ENCODE measurements at regions not wholly inside any gene's neighbourhood (a gene's known extent, or its start where the extent isn't known, plus 50 kb on each side); places are given as distances from the start of the nearest gene placed in this dataset.

GRCh38 chr21:32141318-32141633, 137.6 kb downstream of the MIS18A start:
- no peak for FAIRE-seq
- Histone ChIP-seq H3K27ac (no peak overlapping the region), H3K4me2 (no peak overlapping the region), H3K9me3 (no peaks in the 10 kb centered on the region), H3K4me3 (no peak overlapping the region), H3K4me1 (no peaks in the 10 kb centered on the region)
- no peak for ATAC-seq
- WGBS (ENCODE audit: missing lambda C conversion rate) = 20% methylated on average over 3 of the region's 3 CpGs
- no peak for DNase-seq (ENCODE audit: low read depth in 1 of 2, low spot score in 1 of 2)
- ChIA-PET CTCF (no interaction called here), POLR2A (no interaction called here)
- TF ChIP-seq EP300 (IDR thresholded peaks at IDR 0.05) (no peak), BCL3 (IDR thresholded peaks at IDR 0.05) (no peak), RFX5 (IDR thresholded peaks at IDR 0.05) (no peak)

- ChIA-PET CTCF (interaction anchor here (0.8 kb wide), 1 partner anchor 17 kb away, joined by 3 read pairs; no protein-coding TSS in a partner anchor), POLR2A (no interaction called here)
- FAIRE-seq (no peak), ATAC-seq (no peak), DNase-seq (ENCODE audit: low read depth in 1 of 2, low spot score in 1 of 2) (no peak)
- no peak for TF ChIP-seq POLR2A (IDR thresholded peaks at IDR 0.05; ENCODE audit: low read length)
- TF ChIP-seq MYC (IDR thresholded peaks at IDR 0.05; ENCODE audit: borderline replicate concordance, low read length) = no peak
- TF ChIP-seq USF2 (IDR thresholded peaks at IDR 0.05) = no peak
- TF ChIP-seq HOXB13 (CRISPR knock-in tag; IDR thresholded peaks at IDR 0.05; ENCODE audit: low read depth) = no peak
- no peak for TF ChIP-seq CTCF (IDR thresholded peaks at IDR 0.05)
- no peak for TF ChIP-seq ZSCAN20 (CRISPR knock-in tag; IDR thresholded peaks at IDR 0.05)
- no peak for TF ChIP-seq MAX (IDR thresholded peaks at IDR 0.05)
- TF ChIP-seq FOSL2 (IDR thresholded peaks at IDR 0.05) = no peak
- no peak for TF ChIP-seq FOSL2 (CRISPR knock-in tag; IDR thresholded peaks at IDR 0.05)
- TF ChIP-seq E2F6 (IDR thresholded peaks at IDR 0.05; ENCODE audit: borderline replicate concordance, low read depth) = no peak
- TF ChIP-seq ZC3H11A (IDR thresholded peaks at IDR 0.05) = no peak
- TF ChIP-seq SREBF2 (IDR thresholded peaks at IDR 0.05) = no peak
- no peak for TF ChIP-seq TFCP2L1 (CRISPR knock-in tag; IDR thresholded peaks at IDR 0.05)
- TF ChIP-seq FOSB (CRISPR knock-in tag; IDR thresholded peaks at IDR 0.05) = no peak
- no peak for TF ChIP-seq RFX5 (IDR thresholded peaks at IDR 0.05)
- TF ChIP-seq MAZ (IDR thresholded peaks at IDR 0.05; ENCODE audit: borderline replicate concordance, low read depth, low read length) = no peak
- TF ChIP-seq HEYL (CRISPR knock-in tag; IDR thresholded peaks at IDR 0.05) = no peak
- Histone ChIP-seq H3K4me2 (no peak overlapping the region), H3K27ac (no peak overlapping the region), H3K9me3 (no peaks in the 10 kb centered on the region), H3K4me1 (no peaks in the 10 kb centered on the region), H3K4me3 (no peak overlapping the region)
- WGBS (ENCODE audit: missing lambda C conversion rate) = 38% methylated on average over 9 of the region's 9 CpGs
Measured at GRCh38 chr21:32140604-32141317, 138.1 kb downstream of the MIS18A start.

DNA sequence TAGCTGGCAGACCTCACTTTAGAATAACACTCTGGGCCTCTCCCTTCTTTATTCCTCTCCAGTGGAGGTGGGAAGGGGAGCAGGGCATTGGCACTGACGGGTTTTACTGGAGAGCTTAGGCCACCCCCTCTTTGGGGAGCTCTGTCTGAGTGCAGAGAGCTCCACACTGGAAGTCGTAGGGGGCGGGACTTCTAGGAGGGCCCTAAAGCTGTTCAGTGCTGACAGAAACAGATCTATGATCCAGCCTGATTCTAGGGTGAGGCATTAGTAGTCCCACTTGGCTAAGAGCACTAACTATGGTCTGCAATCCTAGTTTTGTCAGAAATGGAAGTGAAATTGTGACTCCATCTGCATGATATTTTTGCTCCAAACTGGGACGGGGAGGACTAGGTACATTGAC, 138.7 kb downstream of the MIS18A start:
- H3K9me3 ChIP-seq = no peaks in the 10 kb centered on the region
- no peak overlapping the region for H3K4me2 ChIP-seq
- ChIA-PET CTCF (interaction anchor here (0.6 to 0.8 kb wide), 2 partner anchors 16 to 82 kb away, joined by 3 read pairs; no protein-coding TSS in a partner anchor), POLR2A (no interaction called here)
- no peak overlapping the region for H3K27ac ChIP-seq
- 43% methylated on average over 2 of the region's 4 CpGs for WGBS (ENCODE audit: missing lambda C conversion rate)
- FAIRE-seq (no peak), ATAC-seq (no peak), DNase-seq (ENCODE audit: low read depth in 1 of 2, low spot score in 1 of 2) (no peak)
- no peaks in the 10 kb centered on the region for H3K4me1 ChIP-seq
- H3K4me3 ChIP-seq = no peak overlapping the region
- no peak for TF ChIP-seq RFX5 (IDR thresholded peaks at IDR 0.05)
- TF ChIP-seq EP300 (IDR thresholded peaks at IDR 0.05) = no peak
- no peak for TF ChIP-seq RNF2 (IDR thresholded peaks at IDR 0.05; ENCODE audit: borderline replicate concordance, low read depth)
- no peak for TF ChIP-seq JUNB (IDR thresholded peaks at IDR 0.05)
- TF ChIP-seq MAFK (IDR thresholded peaks at IDR 0.05; ENCODE audit: partially characterized antibody) = no peak
- no peak for TF ChIP-seq FOSL2 (IDR thresholded peaks at IDR 0.05)
- TF ChIP-seq FOSL2 (CRISPR knock-in tag; IDR thresholded peaks at IDR 0.05) = no peak
- TF ChIP-seq ATOH8 (CRISPR knock-in tag; IDR thresholded peaks at IDR 0.05; ENCODE audit: low read depth) = no peak
- TF ChIP-seq, protein P1, sequence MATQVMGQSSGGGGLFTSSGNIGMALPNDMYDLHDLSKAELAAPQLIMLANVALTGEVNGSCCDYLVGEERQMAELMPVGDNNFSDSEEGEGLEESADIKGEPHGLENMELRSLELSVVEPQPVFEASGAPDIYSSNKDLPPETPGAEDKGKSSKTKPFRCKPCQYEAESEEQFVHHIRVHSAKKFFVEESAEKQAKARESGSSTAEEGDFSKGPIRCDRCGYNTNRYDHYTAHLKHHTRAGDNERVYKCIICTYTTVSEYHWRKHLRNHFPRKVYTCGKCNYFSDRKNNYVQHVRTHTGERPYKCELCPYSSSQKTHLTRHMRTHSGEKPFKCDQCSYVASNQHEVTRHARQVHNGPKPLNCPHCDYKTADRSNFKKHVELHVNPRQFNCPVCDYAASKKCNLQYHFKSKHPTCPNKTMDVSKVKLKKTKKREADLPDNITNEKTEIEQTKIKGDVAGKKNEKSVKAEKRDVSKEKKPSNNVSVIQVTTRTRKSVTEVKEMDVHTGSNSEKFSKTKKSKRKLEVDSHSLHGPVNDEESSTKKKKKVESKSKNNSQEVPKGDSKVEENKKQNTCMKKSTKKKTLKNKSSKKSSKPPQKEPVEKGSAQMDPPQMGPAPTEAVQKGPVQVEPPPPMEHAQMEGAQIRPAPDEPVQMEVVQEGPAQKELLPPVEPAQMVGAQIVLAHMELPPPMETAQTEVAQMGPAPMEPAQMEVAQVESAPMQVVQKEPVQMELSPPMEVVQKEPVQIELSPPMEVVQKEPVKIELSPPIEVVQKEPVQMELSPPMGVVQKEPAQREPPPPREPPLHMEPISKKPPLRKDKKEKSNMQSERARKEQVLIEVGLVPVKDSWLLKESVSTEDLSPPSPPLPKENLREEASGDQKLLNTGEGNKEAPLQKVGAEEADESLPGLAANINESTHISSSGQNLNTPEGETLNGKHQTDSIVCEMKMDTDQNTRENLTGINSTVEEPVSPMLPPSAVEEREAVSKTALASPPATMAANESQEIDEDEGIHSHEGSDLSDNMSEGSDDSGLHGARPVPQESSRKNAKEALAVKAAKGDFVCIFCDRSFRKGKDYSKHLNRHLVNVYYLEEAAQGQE (IDR thresholded peaks at IDR 0.05) = no peak
- no peak for TF ChIP-seq CBX8 (IDR thresholded peaks at IDR 0.05)
- TF ChIP-seq KDM1A (IDR thresholded peaks at IDR 0.05; ENCODE audit: low read depth) = no peak
- no peak for TF ChIP-seq GATA3 (IDR thresholded peaks at IDR 0.05; ENCODE audit: borderline replicate concordance)

Data from A549 (cell line).